HG03565 (cell line): ENCODE measurements at regions not wholly inside any gene's neighbourhood (a gene's known extent, or its start where the extent isn't known, plus 50 kb on each side); places are given as distances from the start of the nearest gene placed in this dataset.

Experiments used
- ATAC-seq: cut with Tn5 transposase; IDR thresholded peaks from one replicate; pipeline ENCODE4 v1.9.1; 2021; ENCODE audit warnings: mild to moderate bottlenecking, moderate library complexity; ENCODE audit not compliant: unreplicated experiment

GRCh38 chr2:149972066-149972465 is 384.5 kb upstream of the MMADHC start:
- ATAC-seq, result no peak

- no peak for ATAC-seq
These were observed 367.5 kb upstream of the MMADHC start for GRCh38 chr2:149954981-149955600.

GRCh38 chr2:149953627-149954026 is 366.1 kb upstream of the MMADHC start:
- no peak for ATAC-seq

GRCh38 chr2:149931486-149931885 is 343.9 kb upstream of the MMADHC start:
- no peak for ATAC-seq

- ATAC-seq, result no peak
These were observed 340.4 kb upstream of the MMADHC start for GRCh38 chr2:149928011-149928410.

DNA sequence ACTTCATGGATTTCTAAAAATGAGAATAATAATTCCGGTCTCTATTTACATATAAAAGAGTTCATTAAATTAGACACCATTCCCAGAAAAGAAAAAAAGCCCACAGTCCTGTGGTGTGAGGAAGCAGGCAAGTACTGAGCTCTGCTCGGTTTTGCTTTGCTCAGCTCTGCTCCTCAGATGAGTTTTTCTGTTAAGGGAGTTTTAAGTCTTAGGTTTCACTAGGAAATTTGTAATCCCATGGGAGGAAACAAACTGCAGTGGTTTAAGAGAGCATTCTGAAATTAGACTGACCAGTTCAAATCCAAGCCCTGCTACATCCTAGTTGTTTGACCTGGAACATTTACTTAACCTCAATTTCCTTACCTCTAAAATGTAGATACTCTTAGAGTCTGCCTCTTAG is 338.6 kb upstream of the MMADHC start:
- ATAC-seq, result no peak

- ATAC-seq, result no peak
These were observed 337.1 kb upstream of the MMADHC start for GRCh38 chr2:149924549-149925213.

DNA sequence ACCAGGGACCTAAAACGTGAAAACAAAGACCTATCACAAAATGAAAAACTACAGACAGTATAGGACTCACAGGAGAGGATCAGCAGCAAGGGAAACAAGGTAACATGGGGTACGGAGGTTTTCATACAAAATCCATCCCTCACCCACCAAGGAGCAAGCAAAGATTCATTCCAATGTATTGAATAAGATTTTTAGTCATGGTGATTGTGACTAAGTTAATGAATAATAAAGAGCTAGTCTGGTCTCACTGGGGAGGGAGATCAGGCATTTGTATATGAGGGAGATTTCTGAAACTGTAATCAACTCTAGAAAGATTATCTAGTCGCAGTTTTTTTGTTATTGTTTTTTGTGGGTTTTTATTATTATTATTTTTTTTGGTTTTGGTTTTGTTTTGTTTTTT is 336.5 kb upstream of the MMADHC start:
- no peak for ATAC-seq

DNA sequence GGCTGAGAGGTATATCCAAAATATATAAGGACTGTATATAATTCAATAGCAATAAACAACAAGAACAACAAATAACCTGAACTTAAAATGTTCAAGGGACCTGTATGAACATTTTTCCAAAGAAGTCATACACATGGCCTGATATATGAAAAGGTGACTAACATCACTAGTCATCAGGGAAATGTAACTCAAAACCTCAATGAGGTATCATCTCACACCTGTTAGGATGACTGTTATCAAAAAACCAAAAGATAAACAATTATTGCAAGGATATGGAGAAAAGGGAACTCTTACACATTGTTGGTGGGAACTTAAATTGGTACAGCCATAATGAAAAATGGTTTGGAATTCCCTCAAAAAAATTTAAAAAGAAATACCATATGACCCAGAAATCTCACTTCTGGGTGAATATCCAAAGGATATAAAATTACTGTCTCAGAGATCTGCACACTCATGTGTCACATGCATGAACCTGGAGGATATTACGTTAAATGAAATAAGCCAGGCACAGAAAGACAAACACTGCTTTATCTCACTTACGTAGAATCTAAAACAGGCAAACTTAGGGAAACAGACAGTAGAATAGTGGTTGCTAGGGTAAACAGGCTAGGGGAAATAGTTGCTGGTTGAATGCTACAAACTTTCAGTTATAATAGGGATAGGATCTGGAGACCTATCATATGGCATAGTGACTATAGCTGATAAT is 334.5 kb upstream of the MMADHC start:
- no peak for ATAC-seq

GRCh38 chr2:149920389-149920788 is 332.8 kb upstream of the MMADHC start:
- ATAC-seq, result no peak

GRCh38 chr2:149915151-149915550 is 327.6 kb upstream of the MMADHC start:
- ATAC-seq, result no peak

GRCh38 chr2:149908726-149909683 is 321.4 kb upstream of the MMADHC start:
- no peak for ATAC-seq

DNA sequence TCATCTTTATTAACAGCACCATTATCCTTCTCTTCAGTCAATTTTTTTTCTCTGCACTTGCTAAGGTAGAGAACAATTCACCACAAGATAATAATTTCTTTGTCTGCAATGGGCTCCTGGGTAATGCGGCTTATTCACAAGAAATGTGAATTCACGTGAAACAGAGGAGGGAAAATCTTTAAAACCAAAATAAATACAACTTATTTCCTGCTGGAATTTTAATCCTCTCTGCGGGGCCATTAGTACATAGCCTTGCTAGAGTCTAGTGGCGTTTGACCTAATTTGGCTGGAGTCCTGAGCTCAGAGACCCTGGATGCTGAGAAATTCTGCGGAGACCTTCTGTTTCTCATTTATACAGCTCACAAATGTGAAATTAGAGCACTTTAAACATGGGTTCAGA is 319.3 kb upstream of the MMADHC start:
- ATAC-seq, result no peak

GRCh38 chr2:149904352-149905175 is 317.0 kb upstream of the MMADHC start:
- ATAC-seq, result no peak

DNA sequence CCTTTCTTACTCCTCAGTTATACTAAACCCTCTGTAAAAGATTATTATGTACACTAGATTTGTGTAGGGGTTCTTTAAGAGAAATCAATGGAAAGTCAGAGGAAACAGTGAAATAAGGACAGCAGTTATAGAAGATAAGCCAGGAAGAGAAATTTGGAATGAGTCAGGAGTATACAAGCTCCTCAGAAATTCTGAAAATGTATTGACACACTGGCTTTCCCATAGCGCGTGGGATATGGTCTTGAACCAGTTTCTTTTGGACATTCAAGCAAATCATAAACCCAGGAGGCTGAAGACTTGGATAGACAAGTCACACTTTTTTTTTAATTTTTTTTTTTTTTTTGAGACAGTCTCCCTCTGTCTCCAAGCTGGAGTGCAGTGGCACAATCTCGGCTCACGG is 316.1 kb upstream of the MMADHC start:
- ATAC-seq, result no peak

GRCh38 chr2:149902081-149902480 is 314.5 kb upstream of the MMADHC start:
- no peak for ATAC-seq

DNA sequence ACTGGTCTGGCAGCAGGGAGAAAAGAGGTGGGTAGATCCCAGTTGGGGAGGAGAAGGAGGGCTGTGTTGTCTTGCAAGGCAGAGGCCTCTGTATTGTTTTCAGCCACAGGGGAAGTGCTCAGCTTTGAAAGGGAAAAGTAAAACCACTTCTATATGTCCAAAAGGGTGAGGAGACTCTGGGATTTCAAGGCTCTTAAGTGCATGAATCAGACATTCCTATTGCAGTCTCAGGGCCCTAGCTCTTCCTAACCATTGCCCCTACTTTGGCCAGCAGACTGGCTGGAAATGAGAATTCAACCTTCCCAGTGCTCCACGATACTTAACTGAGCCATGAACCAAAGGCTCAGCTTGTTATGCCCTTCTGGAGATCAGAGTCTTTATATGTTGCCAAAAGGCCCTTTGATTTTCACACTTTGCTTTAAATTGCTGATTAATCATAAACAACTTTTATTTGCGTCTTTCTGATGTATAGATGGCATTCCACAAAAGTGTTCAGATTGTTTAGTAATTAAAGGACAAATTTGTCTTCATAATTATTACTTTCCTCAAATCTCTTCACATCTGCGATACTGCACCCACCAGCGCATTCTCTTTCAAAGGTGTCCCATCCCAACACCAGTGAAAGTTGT is 313.8 kb upstream of the MMADHC start:
- ATAC-seq, result no peak

DNA sequence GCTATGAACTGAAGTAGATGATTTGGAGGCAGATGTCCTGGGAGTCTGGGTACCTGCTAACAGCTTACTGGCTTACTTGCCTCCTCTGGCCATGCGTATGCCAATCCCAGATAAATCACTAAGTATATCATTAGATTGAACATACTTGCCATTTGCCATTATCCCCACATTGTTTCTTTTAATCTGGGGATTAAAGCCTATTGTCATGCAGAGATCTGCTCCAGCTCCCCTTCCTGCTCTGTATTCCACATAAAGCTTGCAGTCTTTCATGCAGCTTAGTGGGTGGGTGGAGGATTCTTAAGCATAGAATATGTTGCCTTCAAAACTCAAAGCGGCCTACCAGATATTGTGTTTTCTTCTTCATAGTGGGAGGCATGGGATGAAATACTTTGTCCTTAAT is 311.8 kb upstream of the MMADHC start:
- no peak for ATAC-seq

GRCh38 chr2:149894760-149895159 is 307.2 kb upstream of the MMADHC start:
- ATAC-seq, result no peak

- no peak for ATAC-seq
These were observed 306.7 kb upstream of the MMADHC start for GRCh38 chr2:149894226-149894625.
